GM12891 (cell line): ENCODE measurements at regions not wholly inside any gene's neighbourhood (a gene's known extent, or its start where the extent isn't known, plus 50 kb on each side); places are given as distances from the start of the nearest gene placed in this dataset.

ENCODE experiments used
- PAX5 ChIP-seq: IDR thresholded peaks from 2 replicates; pipeline ENCODE4 v1.6.1; 2011; ENCODE audit warnings: low read length, moderate library complexity, mild to moderate bottlenecking; ENCODE audit not compliant: insufficient read depth, severe bottlenecking
- POLR2A ChIP-seq: IDR thresholded peaks from 2 replicates; pipeline ENCODE4 v1.6.1; 2011; ENCODE audit warnings: low read depth, low read length, control low read depth
- TAF1 ChIP-seq: IDR thresholded peaks from 2 replicates; pipeline ENCODE4 v1.6.1; 2011; ENCODE audit warnings: low read depth, low read length, control low read depth

DNA sequence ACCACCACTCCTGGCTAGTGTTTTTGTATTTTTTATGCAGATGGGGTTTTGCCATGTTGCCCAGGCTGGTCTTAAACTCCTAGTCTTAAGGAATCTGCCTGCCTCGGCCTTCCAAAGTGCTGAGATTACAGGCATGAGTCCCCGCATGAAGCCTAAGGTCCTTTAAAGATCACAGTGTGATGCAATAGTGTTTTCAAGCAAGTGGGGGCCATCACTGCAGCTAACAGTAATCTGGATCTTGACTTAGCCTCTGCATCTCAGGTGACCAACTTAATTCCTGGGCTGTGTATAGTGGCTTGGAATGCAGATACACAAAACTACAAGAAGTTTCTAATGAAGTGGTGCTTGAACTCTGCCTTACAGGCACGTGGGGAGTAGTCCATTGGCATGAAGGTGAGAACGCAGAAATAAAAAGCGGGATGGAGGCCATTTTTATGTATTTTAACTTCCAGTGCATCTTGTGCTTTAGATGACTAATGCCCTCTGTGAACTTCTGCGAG, 334.4 kb upstream of the SPRED2 start:
- no peak for TF ChIP-seq PAX5
- TF ChIP-seq TAF1, result no peak
- no peak for TF ChIP-seq POLR2A
